Hippocampal formation (tissue), 2 donors: ENCODE measurements at regions not wholly inside any gene's neighbourhood (a gene's known extent, or its start where the extent isn't known, plus 50 kb on each side); places are given as distances from the start of the nearest gene placed in this dataset.
A peak's percentile ranks its signal among the peaks of the same experiment; 100 is the strongest.
"Not testable (repeated sequence)": the region's sequence is repeated elsewhere in the genome, so short reads cannot be mapped to it uniquely, and the experiment has no call there.

Experiments
- DNase-seq, 2 donors: peaks; one replicate each; lab custom pipeline; 2025; lab: John Stamatoyannopoulos, UW

GRCh38 chr16:80123189-80123588 is 417.6 kb upstream of the DYNLRB2 start:
- DNase-seq: no peak

GRCh38 chr16:80122115-80122514 is 418.7 kb upstream of the DYNLRB2 start:
- DNase-seq: no peak

DNA sequence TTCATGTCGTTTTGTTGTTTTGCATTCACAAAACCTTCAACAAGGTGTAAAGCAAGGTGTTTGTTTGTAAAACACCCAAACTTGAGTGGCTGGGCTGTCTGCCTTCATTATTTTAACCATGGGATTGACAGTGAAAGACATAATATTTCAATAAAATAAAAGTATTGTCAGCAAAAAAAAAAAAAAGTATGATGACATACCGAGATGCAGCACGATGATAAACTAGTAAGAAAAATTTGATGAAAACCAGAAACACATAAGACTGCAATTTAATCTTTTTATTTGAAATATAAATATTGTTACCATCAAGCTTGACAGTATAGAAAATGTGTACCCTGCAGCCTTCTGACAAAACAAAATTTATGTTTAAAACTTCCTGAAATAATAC is 419.3 kb upstream of the DYNLRB2 start:
- DNase-seq: no peak

DNA sequence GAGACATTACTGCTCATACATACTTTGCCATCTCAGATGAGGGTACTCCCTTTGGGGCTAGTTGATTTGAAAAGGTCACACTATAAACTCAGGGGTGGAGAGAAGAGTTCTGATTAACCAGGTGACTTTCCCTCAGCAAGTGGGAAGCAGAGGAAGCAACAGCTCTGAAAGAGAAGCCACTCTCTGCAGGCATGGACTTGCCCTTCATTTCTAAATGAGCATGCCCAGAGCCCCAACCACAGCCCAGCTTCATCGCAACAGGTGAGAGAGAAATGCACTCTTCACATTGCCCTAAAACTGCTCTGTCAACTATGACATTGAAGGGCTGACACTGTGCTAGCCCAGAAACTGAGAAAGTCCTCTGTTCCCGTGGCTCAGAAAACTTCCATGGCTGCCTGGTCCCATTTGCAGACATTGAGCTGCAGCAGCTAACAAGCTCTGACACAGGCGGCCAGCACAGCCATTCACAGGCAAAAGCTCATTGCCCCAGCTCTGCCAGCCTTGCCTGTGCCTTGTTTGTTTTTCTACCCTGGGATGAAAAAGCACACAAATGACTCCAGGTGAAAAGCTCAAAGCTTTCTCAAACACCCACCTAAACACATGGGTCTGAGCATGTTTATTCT is 419.8 kb upstream of the DYNLRB2 start:
- DNase-seq: no peak

DNA sequence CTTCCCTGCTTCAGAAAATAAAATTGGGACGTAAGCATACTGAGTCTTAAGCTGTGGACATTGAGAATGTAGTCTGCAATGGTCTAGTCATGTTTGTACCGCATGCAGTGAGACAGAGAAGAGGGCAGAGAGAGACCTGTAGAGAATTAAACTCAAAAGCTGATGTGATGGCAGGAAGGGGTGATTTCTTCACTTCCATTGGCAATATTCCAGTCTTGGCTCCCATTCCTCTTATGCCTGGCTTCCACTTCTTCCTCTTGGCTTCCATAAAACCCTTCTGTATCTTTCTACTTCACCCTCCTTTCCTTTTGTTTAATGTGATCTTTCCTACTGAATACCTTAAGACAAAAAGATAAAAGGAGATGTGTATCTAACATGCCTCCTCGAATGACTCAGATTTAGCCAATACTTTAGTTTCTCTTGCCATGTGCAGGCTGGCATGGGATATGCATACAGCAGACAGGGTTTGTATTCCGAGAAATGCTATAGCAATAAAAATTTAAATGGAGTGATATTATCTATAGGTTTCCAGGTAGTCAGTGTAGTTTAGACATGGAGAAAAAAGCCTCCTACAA is 423.1 kb upstream of the DYNLRB2 start:
- no peak for DNase-seq

GRCh38 chr16:80116711-80117110 is 424.1 kb upstream of the DYNLRB2 start:
- DNase-seq: no peak

GRCh38 chr16:80114699-80115098 is 426.1 kb upstream of the DYNLRB2 start:
- DNase-seq: no peak

GRCh38 chr16:80113873-80114574 is 426.8 kb upstream of the DYNLRB2 start:
- no peak for DNase-seq

DNA sequence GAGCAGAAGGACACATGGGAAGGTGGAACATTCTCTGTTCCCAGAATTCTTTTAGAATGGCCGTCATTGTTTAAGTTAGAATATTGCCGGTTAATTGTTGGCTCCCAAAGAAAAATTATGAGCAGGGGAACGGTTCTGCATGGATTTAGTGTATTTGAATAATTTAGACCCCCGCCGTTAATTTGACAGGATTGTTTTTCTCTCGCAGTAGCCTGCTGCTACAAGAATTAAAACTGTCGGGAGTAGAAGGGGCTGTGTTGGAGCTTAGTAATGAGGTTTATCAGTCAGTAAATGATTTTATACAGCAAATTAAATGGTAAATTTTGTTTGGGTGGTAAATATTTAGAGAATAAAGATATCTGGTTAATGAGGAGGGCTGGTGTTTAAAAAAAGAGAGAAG is 431.2 kb upstream of the DYNLRB2 start:
- DNase-seq: no peak

DNA sequence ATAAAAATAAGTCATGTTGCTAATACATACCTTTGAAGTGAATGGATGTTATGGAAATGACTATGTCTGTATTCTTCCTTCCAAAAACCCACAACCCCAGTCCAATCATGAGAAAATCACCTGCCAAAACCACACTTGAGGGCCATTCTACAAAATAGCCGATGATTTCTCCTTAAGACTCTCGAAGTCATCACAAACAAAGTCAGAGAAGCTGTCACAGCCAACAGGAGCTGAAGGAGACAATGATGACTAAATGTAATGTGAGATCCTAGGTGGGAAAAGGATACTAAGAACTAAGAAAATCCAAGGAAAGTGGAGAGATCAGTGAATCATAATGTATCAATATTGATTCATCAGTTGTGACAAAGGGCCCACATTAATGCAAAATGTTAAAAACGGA is 432.9 kb upstream of the DYNLRB2 start:
- DNase-seq: no peak

- no peak for DNase-seq
These were observed 435.0 kb upstream of the DYNLRB2 start for GRCh38 chr16:80105751-80106150.

DNA sequence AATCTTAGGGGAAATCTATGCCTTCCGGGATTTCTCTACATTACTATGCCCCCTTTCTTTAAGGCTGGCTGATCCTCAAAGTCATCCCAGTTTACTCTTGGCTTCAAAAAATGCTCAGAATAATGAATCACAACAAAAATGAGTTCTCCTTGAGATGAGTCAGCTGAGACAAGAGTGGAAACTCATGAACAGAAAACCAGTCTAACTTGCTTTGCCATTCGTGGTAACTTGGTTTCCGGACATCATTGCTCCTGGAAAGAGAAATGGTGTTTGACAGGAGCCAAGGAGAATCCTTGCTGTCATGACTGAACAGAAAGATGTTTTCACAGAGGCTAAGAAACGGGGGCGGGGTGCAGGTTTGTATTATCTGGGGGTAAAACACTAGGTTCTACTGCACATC is 435.6 kb upstream of the DYNLRB2 start:
- no peak for DNase-seq

DNA sequence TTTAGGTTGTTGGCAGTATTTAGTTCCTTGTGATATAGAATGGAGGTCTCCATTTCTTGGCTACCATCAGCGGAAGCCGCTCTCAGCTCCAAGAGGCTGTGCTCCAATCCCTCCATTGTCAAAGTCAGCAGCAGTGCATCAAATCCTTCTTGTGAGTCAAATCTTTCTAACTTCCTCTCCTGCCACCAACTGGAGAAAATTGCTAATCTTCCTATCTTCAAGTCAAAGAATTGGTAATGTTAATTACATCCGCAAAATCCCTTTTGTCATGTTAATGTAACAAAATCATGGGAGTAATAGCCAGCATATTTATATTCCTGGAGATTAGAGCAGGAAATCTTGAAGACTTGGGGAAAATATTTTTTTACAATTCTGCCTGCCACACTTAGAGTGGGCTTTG is 436.4 kb upstream of the DYNLRB2 start:
- no peak for DNase-seq

DNA sequence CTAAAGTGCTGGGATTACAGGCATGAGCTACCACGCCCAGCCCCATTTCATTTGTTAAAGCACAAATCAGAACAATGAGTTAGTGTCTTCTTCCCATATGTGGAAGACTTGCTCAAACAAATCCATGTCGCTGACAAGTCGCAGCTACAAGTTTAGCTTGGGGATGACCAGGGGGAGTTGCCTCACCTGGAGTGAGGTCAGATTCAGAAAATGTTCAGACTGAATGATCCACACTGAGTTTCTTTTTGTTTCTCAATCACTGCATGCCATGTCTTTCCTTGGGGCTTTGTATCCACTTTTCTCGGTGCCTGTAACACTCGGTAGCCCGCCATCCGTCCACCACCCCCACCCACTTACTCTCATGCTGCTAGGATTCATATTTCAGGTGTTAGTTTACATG is 437.3 kb upstream of the DYNLRB2 start:
- DNase-seq: no peak

- DNase-seq: no peak
These were observed 439.8 kb upstream of the DYNLRB2 start for GRCh38 chr16:80100846-80101451.

DNA sequence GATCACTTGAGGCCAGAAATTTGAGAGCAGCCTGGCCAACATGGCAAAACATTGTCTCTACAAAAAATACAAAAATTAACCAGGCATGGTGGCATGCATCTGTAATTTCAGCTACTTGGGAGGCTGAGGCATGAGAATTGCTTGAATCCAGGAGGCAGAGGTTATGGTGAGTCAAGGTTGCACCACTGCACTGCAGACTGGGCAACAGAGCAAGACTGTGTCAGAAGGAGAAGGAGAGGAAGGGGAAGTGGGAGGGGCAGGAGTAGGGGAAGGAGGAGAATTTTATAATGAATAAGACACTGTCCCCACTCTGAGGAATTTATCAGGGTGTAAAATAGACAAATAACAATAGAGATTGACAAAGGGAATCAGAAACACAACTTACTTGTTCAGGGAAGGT is 440.6 kb upstream of the DYNLRB2 start:
- no peak for DNase-seq

GRCh38 chr16:80097098-80097497 is 443.7 kb upstream of the DYNLRB2 start:
- no peak for DNase-seq

GRCh38 chr16:80092681-80093080 is 448.1 kb upstream of the DYNLRB2 start:
- DNase-seq: no peak

DNA sequence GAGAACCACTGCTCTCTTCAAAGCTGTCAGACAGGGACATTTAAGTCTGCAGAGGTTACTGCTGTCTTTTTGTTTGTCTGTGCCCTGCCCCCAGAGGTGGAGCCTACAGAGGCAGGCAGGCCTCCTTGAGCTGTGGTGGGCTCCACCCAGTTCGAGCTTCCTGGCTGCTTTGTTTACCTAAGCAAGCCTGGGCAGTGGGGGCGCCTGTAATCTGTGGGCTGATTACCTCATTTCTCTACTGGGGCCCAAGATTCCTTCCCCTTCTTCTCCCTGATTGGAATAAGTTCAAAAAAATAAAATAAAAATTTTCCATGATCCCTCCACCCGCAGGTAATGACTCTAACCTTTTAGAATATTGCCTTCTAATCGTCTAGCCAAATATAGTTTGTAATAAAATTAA is 449.3 kb upstream of the DYNLRB2 start:
- DNase-seq: not testable (repeated sequence)

DNA sequence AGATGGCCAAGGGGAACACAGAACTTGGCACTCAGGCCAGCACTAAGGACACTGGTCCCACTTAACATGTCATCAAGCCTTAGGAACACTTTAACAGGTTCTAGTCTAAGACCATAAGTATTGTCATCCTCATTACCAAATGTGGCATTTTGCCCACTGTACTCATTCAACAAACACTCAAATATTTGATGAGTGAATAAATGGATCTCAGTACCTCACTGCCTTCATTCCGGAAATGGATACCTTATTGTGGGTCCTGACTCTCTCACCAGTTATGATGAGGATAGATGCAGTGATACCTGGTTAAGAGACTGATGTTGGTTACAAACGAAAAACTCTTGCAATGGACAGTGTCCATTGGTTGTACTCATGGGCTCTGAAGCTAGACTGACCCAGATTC is 455.2 kb upstream of the DYNLRB2 start:
- DNase-seq: no peak

DNA sequence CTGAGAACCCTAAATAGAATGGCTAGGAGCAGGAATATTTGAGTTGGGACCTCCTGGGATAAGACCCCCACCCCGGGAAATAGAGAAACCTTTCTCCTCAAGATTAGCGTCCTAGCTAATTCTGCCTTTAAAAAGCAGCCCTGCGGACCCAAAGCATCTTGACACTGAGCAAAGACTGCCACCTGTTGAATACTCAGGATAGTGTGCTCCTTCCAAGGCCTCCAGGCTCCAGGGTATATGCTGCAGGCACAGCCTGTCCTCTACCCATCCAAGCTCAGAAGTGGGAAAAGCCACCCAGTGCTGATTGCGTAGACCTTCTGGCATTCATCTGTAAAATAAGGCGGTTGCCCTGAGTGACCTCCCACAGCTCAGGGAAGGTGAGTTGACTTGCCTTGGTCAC is 456.2 kb upstream of the DYNLRB2 start:
- DNase-seq: peak; percentile 48 to 53

DNA sequence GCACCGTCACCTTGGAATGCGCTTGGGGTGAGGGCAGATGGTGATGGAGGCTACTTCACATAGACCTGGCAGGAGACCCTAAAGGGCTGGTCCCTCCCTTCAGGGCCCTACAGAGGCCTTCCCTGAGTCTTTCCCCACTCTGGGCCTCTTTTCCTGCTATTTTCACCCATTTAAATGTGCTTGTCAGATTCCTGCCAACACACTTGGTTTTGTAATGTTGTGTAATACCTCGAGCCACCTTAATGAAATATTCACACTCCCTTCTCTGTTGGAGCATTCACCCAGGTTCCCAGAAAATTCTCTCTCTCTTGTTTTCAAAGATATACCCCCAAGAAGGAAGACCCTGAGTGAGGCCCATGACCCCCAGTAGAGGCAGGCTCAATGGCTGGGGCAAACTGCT is 456.6 kb upstream of the DYNLRB2 start:
- no peak for DNase-seq

GRCh38 chr16:80082906-80083305 is 457.9 kb upstream of the DYNLRB2 start:
- no peak for DNase-seq
